ENCODE measurements at regions not wholly inside any gene's neighbourhood (a gene's known extent, or its start where the extent isn't known, plus 50 kb on each side); places are given as distances from the start of the nearest gene placed in this dataset.
"Not testable (repeated sequence)": the region's sequence is repeated elsewhere in the genome, so short reads cannot be mapped to it uniquely, and the experiment has no call there.

- no peaks in the 10 kb centered on the region for H3K9me3 ChIP-seq
- TF ChIP-seq CTCF (IDR thresholded peaks at IDR 0.05) (no peak), POLR2A (IDR thresholded peaks at IDR 0.05) (no peak)
- H3K27ac ChIP-seq: peak overlapping the region; percentile 15 to 50 (median 37)
- peaks cover 3 to 18% of the 10 kb centered on the region in 2 donors for H3K4me1 ChIP-seq
- intact Hi-C loops (cut with DNase I): no loop called here
- DNase-seq: no peak
- H3K36me3 ChIP-seq: no peaks in the 10 kb centered on the region
- no peak overlapping the region for H3K4me3 ChIP-seq (replicated peaks in 1 of 3)
- H3K27me3 ChIP-seq: no peaks in the 10 kb centered on the region
These were observed 1827.0 kb upstream of the MIR17HG start for GRCh38 chr13:89520468-89520867.

- H3K27ac ChIP-seq; intact Hi-C loops (cut with DNase I); H3K36me3 ChIP-seq; H3K9me3 ChIP-seq; H3K27me3 ChIP-seq; DNase-seq; H3K4me3 ChIP-seq (replicated peaks in 1 of 3): not testable (repeated sequence)
- 78 to 88% methylated on average over 2 of the region's 2 CpGs for WGBS, 2 donors
- H3K4me1 ChIP-seq: peaks cover 3 to 18% of the 10 kb centered on the region in 2 donors
These were observed 1825.8 kb upstream of the MIR17HG start for GRCh38 chr13:89521672-89522071.

GRCh38 chr13:89541091-89542030 lies 1806.1 kb upstream of the MIR17HG start:
- H3K36me3 ChIP-seq: no peaks in the 10 kb centered on the region
- no peak overlapping the region for H3K4me3 ChIP-seq (replicated peaks in 1 of 3)
- no peaks in the 10 kb centered on the region for H3K9me3 ChIP-seq
- intact Hi-C loops (cut with DNase I): no loop called here
- H3K4me1 ChIP-seq: no peaks in the 10 kb centered on the region
- H3K27ac ChIP-seq: no peak overlapping the region
- no peak for DNase-seq
- WGBS, 2 donors: 85 to 91% methylated on average over 6 of the region's 6 CpGs
- no peaks in the 10 kb centered on the region for H3K27me3 ChIP-seq
- TF ChIP-seq CTCF (IDR thresholded peaks at IDR 0.05): no peak
- TF ChIP-seq POLR2A (IDR thresholded peaks at IDR 0.05): no peak

GRCh38 chr13:89550938-89551337 lies 1796.5 kb upstream of the MIR17HG start:
- H3K27ac ChIP-seq: no peak overlapping the region
- no peak for DNase-seq
- H3K4me1 ChIP-seq: no peaks in the 10 kb centered on the region
- H3K4me3 ChIP-seq (replicated peaks in 1 of 3): no peak overlapping the region
- WGBS, 2 donors: 75 to 76% methylated on average over 5 of the region's 5 CpGs
- H3K36me3 ChIP-seq: no peaks in the 10 kb centered on the region
- no peaks in the 10 kb centered on the region for H3K9me3 ChIP-seq
- intact Hi-C loops (cut with DNase I): no loop called here
- H3K27me3 ChIP-seq: no peaks in the 10 kb centered on the region
- no peak for TF ChIP-seq POLR2A (IDR thresholded peaks at IDR 0.05)
- no peak for TF ChIP-seq CTCF (IDR thresholded peaks at IDR 0.05)

GRCh38 chr13:89554801-89555200 lies 1792.7 kb upstream of the MIR17HG start:
- H3K27me3 ChIP-seq: no peaks in the 10 kb centered on the region
- intact Hi-C loops (cut with DNase I): no loop called here
- no peak overlapping the region for H3K27ac ChIP-seq
- no peak for TF ChIP-seq CTCF (IDR thresholded peaks at IDR 0.05)
- no peak for TF ChIP-seq POLR2A (IDR thresholded peaks at IDR 0.05)
- no peaks in the 10 kb centered on the region for H3K4me1 ChIP-seq
- no peak overlapping the region for H3K4me3 ChIP-seq (replicated peaks in 1 of 3)
- H3K36me3 ChIP-seq: no peaks in the 10 kb centered on the region
- no peaks in the 10 kb centered on the region for H3K9me3 ChIP-seq
- DNase-seq: no peak
- WGBS, 2 donors: 27 to 42% methylated on average over 1 of the region's 1 CpG

All from thyroid gland (tissue), 4 donors.